ENCODE measurements at regions not wholly inside any gene's neighbourhood (a gene's known extent, or its start where the extent isn't known, plus 50 kb on each side); places are given as distances from the start of the nearest gene placed in this dataset.

GRCh38 chr15:93562395-93563123, 473.5 kb upstream of the RGMA start:
- TF ChIP-seq CTCF (IDR thresholded peaks at IDR 0.05) (no peak), POLR2A (IDR thresholded peaks at IDR 0.05) (no peak)
